NCI-H524 treated with DMSO at 0.1 percent for 48 hours (cell line): ENCODE measurements at regions not wholly inside any gene's neighbourhood (a gene's known extent, or its start where the extent isn't known, plus 50 kb on each side); places are given as distances from the start of the nearest gene placed in this dataset.

Source experiments
- DNase-seq: peaks from one replicate; lab custom pipeline; 2025; lab: John Stamatoyannopoulos, UW

- DNase-seq = no peak
These were observed 1171.5 kb upstream of the NUDT12 start for GRCh38 chr5:104734046-104734445.

- no peak for DNase-seq
These were observed 1170.6 kb upstream of the NUDT12 start for GRCh38 chr5:104733063-104733669.

GRCh38 chr5:104731331-104731730, 1168.7 kb upstream of the NUDT12 start:
- DNase-seq = no peak

- no peak for DNase-seq
These were observed 1145.4 kb upstream of the NUDT12 start for GRCh38 chr5:104708027-104708426.

- DNase-seq = no peak
These were observed 1144.0 kb upstream of the NUDT12 start for GRCh38 chr5:104706600-104706999.

- DNase-seq = no peak
These were observed 1139.6 kb upstream of the NUDT12 start for GRCh38 chr5:104702212-104702611.

GRCh38 chr5:104699438-104699837, 1136.8 kb upstream of the NUDT12 start:
- no peak for DNase-seq

- no peak for DNase-seq
These were observed 1098.7 kb upstream of the NUDT12 start for GRCh38 chr5:104661256-104661655.

- no peak for DNase-seq
These were observed 1096.9 kb upstream of the NUDT12 start for GRCh38 chr5:104659497-104659896.

- no peak for DNase-seq
These were observed 1089.8 kb upstream of the NUDT12 start for GRCh38 chr5:104652271-104652861.

GRCh38 chr5:104650313-104651055, 1087.9 kb upstream of the NUDT12 start:
- no peak for DNase-seq

GRCh38 chr5:104646416-104646815, 1083.8 kb upstream of the NUDT12 start:
- DNase-seq = no peak

- DNase-seq = no peak
These were observed 1080.7 kb upstream of the NUDT12 start for GRCh38 chr5:104643320-104643719.

GRCh38 chr5:104635227-104635626, 1072.6 kb upstream of the NUDT12 start:
- DNase-seq = no peak

GRCh38 chr5:104628911-104629310, 1066.3 kb upstream of the NUDT12 start:
- DNase-seq = no peak

GRCh38 chr5:104626122-104626521, 1063.5 kb upstream of the NUDT12 start:
- DNase-seq = no peak

GRCh38 chr5:104612005-104612404, 1049.4 kb upstream of the NUDT12 start:
- peak; percentile 74 for DNase-seq

- no peak for DNase-seq
These were observed 1048.7 kb upstream of the NUDT12 start for GRCh38 chr5:104611135-104611767.

GRCh38 chr5:104606258-104606829, 1043.8 kb upstream of the NUDT12 start:
- no peak for DNase-seq

- DNase-seq = no peak
These were observed 1037.1 kb upstream of the NUDT12 start for GRCh38 chr5:104599726-104600125.

GRCh38 chr5:104598285-104598684, 1035.7 kb upstream of the NUDT12 start:
- DNase-seq = no peak

- DNase-seq = no peak
These were observed 1032.3 kb upstream of the NUDT12 start for GRCh38 chr5:104594850-104595249.

GRCh38 chr5:104576677-104577076, 1014.1 kb upstream of the NUDT12 start:
- no peak for DNase-seq
